Stimulated activated CD4-positive, alpha-beta T cell treated with anti-CD3 and anti-CD28 coated beads, Interleukin-1b, Interleukin-23, amount 100 ng/mL, for 1 hour (primary cell): ENCODE measurements at regions not wholly inside any gene's neighbourhood (a gene's known extent, or its start where the extent isn't known, plus 50 kb on each side); places are given as distances from the start of the nearest gene placed in this dataset.

Experiments
- DNase-seq, 2 donors: peaks; one replicate each; pipeline ENCODE4 v3.0.0-alpha.2; 2020; ENCODE audit warnings: low read depth in 2 of 2

- DNase-seq, result no peak
These were observed 100.7 kb upstream of the RTL1 start for GRCh38 chr14:101004176-101004575.

GRCh38 chr14:101004954-101005353, 101.4 kb upstream of the RTL1 start:
- DNase-seq, result no peak

- no peak for DNase-seq
These were observed 101.9 kb upstream of the RTL1 start for GRCh38 chr14:101005447-101005846.

DNA sequence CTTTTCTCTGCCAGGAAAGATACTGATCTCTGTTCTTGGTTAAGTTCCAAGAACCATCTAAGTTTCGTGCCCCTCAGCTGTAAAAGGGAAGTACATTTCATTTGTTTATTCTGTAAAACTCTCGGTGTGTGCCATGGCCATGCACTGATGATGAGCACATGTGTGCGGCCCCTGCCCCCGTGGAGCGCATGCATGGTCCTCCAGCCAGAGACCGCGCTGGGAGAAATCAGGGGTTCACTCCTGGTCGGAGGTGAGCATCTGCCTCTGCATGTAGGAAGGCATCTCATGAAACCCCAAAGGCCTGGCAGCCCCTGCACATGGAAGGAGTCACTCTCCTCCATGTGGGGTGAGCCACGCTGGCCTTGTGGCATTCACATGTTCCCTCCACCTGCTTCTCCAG, 102.5 kb upstream of the RTL1 start:
- DNase-seq, result no peak

- no peak for DNase-seq
These were observed 103.6 kb upstream of the RTL1 start for GRCh38 chr14:101007004-101007614.

- no peak for DNase-seq
These were observed 104.2 kb upstream of the RTL1 start for GRCh38 chr14:101007765-101008164.

DNA sequence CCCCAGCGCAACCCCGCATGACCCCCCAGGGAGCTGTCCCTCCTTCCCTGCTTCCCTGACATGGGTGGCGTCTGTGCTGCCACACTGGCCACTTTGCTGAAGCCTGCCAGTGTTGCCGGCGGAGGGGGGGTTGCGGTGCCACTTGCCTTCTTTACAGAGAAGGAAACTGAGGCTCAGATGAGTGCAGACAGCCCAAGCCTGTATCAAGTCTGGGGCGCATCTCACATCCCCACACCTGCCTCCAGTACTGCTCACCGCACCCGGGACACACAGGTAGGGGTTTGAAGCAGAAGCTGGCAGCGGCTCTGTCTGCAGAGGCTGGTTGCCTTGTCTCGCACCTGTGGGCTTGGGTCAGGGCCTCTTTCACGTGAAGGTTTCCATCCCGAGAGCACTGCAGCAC, 104.7 kb upstream of the RTL1 start:
- DNase-seq, result no peak

- DNase-seq, result no peak
These were observed 105.3 kb upstream of the RTL1 start for GRCh38 chr14:101008631-101009336.

- no peak for DNase-seq
These were observed 106.0 kb upstream of the RTL1 start for GRCh38 chr14:101009531-101009930.

- no peak for DNase-seq
These were observed 106.8 kb upstream of the RTL1 start for GRCh38 chr14:101010293-101010692.

GRCh38 chr14:101010835-101011234, 107.3 kb upstream of the RTL1 start:
- no peak for DNase-seq

- no peak for DNase-seq
These were observed 113.7 kb upstream of the RTL1 start for GRCh38 chr14:101017209-101017608.

GRCh38 chr14:101017806-101018560, 114.5 kb upstream of the RTL1 start:
- DNase-seq, result no peak

DNA sequence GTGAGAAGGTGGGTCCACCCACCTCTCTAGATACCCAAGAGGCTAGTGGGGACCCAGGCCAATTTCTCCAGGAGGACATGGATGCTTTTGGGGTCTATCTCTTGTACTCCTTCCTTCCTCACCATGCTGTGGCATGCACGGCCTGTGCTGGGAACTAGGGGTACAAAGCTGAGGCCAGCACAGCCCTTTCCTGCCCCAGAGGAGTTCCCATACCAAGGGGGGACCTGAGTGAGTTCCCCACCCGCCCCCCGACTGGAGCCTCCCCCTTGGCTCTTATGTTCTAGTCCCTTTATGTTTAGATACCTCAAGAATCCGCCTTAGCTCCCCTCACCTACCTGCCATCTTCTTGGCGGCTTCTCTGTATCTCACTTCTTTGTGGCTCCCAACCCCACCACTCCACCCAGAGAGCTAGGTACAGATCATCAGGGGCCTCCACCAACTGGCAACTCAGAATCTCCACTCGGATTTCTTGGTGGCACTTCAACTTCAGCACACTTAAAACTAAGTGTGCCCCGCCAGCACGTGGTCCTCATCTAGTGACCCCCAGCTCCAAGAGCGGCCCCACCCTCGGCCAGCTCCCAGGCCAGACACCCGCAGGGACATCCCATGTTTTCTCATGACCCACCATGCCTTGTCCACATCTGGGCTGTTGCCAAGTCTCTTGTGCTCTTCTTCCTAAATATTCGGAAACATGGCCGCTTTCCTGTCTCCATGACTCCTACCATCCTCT, 115.2 kb upstream of the RTL1 start:
- DNase-seq, result no peak

DNA sequence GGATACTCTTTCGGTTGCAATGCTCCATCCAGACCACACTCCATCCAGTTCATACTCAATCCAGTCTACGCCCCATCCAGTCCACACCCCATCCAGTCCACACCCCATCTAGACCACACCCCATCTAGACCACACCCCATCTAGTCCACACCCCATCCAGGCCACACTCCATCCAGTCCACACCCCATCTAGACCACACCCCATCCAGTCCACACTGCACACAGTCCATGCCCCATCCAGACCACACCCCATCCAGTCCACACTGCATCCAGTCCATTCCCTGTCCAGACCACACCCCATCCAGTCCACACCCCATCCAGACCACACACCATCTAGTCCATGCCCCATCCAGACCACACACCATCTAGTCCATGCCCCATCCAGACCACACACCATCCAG, 116.0 kb upstream of the RTL1 start:
- DNase-seq, result no peak

- DNase-seq, result no peak
These were observed 116.6 kb upstream of the RTL1 start for GRCh38 chr14:101019990-101020710.

GRCh38 chr14:101020834-101021370, 117.4 kb upstream of the RTL1 start:
- no peak for DNase-seq

- DNase-seq, result no peak
These were observed 118.6 kb upstream of the RTL1 start for GRCh38 chr14:101022121-101022520.

DNA sequence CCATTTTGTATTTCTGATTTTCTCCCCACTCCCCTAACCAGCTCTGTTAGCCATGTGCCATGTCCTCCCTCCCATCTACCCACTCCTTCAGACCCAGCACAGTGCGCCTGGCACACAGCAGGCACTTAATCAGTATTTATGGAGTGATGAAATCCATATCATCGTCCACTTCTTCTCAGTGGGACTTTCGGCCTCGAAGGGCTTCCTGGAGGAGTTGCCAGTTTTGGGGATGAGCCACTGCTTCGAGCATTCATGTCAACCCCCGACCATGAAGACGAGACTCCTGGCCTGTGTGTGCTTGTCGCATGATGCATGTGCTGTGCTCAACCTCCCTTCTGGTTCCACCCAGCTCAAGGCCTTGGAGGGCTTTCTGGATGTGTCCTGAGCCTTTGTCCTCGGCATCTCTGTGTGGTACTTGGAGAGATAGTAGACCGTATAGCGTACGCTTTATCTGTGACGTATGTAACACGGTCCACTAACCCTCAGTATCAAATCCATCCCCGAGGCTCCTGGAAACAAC, 119.5 kb upstream of the RTL1 start:
- no peak for DNase-seq

DNA sequence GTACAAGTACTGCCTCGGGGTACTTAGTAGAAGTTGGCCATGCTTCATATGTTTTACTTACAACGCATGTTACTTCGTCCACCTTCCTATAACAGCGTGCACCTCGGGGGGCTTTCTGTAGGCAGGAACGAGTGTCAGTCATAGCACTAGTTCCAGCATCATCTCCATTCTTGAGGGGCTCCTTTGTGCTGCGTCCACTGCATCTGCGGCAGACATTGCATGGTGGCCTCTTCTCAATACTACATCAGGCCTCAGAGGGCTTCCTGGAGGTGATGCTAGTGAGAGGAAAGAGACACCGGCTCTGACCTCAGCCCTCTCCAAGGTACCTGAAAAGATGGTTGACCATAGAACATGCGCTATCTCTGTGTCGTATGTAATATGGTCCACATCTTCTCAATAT, 121.2 kb upstream of the RTL1 start:
- DNase-seq, result no peak

GRCh38 chr14:101025131-101025530, 121.6 kb upstream of the RTL1 start:
- DNase-seq, result no peak
